ENCODE measurements at regions not wholly inside any gene's neighbourhood (a gene's known extent, or its start where the extent isn't known, plus 50 kb on each side); places are given as distances from the start of the nearest gene placed in this dataset.
"Not testable (repeated sequence)": the region's sequence is repeated elsewhere in the genome, so short reads cannot be mapped to it uniquely, and the experiment has no call there.

DNA sequence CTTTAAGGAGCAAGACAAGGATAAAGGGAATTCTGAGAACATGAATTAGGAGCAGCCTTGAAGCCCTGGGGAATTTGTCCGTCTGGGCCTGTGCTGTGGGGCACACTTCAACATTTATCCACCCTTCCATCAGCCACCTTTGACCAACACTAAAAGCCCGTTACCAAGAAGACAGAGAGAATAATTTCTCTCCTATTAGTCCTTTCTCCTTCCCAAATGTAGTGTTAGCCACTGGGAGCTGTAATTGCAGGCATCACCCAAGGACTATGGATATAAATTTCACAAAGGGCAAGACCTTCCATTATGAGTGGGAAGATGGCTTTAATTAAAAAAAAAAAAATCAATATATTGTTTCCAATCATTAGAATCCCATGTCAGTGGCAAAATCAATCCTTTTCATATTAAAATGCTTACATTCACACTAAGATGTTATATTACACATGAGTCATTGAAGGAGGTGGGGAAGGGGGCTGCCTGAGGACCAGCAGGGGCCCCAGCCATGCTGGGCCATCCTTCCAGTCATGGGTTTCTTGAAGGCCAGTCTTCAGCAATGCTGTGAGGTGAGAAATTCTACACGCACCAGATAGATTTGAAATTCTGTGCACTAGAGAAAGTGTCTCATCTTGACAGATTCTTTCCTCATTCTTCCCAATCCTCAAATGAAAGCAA lies 292.5 kb upstream of the NRP1 start:
- DNase-seq: no peak

DNA sequence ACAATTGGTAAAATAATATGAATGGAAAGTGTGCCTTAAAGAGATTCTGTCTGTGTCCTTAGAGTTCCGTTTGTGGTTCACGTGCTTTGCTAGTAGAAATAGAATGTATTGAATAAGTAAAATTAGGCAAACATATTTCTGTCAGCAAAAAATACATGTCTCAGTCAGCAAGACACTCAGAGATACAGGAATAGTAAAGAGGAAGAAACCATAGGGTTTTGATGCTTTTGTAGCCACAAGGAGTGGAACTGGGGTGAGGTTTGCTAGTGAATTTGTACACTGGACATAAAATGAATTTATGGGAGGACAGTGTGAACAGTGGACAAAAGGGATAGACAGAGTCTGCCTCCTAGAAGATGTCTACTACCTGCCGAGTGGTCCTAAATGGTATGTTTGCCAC lies 289.2 kb upstream of the NRP1 start:
- no peak for DNase-seq

DNA sequence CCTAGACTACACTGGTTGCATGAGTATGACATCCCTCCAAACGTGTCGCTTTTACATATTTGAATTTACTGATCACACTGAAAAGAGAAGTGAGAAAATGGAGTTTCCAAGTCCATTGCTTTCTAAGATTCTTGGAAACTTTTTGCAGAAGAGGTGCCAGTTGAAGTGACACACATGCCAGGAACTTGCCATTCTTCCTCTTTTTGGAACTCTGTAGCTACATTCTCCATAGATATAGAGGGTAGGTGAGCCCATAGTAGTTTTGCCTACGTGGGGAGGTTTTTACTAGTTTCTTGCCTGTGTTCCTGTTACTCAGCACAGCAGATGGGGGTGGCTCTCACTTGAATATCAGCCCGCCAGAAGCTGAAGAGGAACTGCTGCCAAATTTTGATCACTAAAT lies 286.6 kb upstream of the NRP1 start:
- DNase-seq: peak in 21 of 58 donors; percentile 1 to 70 (median 11)

DNA sequence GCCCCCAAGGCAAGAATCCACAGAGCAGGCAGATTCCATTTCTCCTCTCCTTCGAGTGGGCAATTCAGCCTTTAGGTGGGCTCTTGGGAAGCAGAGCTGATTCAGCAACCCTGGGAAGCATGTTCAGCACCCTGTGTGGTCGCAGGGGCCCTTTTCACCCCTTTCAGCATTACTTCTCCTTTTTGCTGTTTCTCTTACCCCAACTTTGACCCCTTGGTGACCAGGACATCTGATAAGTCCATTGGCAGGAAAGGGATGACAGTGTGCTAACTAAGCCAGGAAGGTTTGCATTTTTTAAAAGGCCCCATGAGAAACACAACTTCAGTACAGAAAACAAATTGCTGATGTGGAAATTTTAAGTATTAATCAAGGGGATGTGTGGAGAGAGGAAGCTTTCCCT lies 283.7 kb upstream of the NRP1 start:
- no peak for DNase-seq

DNA sequence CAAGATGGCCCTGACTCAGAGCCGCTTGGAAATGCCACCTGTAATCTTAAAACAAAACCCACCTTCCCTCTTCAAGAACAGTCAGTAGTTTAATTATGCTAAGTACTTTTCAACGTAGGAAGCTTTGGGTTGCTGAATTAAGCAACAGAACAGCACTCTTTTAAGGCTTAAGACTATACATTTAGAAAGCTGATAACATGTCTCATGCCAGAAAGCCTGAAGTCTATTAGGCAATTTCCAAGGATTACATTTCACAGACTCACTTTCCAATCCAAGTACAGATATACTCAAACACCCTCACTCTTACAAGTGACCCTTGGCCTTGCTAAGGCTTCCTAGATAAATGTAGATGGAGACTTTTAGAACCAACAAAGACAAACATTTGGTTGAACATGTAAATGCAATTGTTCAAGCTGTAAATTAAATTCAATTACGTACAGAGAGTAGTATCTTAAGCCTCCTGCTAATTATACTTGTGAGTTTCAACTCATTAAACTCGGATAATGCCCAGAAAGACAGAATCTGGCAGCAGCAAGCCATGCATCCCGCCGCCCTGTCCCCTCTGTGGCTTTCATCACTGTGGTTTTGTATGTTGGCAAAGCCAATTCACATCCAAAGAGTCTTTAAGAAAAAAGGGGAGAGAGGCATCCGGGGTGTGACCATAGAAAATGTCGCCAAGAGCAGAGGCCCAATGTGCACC lies 283.1 kb upstream of the NRP1 start:
- no peak for DNase-seq

DNA sequence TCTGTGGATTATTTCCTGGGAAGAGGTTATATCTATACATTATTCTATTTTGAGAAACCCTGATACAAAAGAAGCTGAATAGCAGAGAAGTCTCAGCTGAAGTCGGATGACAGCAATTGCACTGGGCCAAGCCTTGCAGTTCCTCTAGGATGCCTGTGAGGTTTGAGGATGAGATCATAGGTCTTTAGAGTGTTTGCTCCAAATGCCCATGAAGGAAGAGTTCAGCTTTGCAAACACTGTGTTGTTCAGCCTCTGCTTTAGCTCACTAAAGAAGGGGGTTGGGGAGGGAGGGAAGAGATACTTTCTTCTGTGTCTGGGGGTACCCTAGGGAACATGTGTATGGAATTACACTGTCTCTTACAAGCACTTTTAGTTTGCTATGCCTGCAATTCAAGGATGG lies 282.5 kb upstream of the NRP1 start:
- no peak for DNase-seq

DNA sequence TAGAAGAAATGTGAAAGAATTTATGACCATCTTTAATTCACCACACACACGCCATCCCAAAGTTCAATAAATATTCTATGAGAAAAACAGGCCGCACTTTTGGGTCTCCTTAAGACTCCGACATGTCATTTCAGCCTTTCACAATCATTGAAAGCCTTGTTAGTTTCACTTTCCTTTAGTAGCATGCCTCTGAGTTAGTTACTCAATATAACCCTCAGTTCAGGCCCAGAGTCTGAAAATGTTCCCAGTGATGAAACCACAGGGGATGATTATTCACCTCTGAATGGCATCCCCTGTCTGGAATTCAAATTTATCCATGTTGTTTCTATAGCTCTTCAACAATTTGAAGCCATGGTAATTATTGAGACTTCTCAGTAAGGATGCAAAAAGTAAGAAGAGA lies 278.1 kb upstream of the NRP1 start:
- no peak for DNase-seq

DNA sequence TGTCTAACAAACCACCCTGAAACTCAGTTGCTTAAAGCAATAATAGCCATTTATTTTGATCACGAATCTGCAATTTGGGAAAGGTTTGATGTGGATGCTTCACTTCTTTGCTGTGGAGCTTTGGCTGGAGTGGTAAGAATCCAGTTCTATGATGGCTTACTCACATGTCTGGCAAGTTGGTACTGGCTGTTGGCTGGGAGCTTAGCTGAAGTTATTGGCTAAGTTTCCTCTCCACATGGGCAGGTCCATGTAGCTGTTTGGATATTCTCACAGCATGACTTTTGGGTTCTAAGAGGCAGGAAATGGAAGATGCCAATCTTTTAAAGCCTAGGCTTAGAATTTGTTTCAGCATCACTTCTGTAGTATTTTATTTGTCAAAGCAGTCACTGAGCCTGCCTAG lies 277.6 kb upstream of the NRP1 start:
- DNase-seq: no peak

DNA sequence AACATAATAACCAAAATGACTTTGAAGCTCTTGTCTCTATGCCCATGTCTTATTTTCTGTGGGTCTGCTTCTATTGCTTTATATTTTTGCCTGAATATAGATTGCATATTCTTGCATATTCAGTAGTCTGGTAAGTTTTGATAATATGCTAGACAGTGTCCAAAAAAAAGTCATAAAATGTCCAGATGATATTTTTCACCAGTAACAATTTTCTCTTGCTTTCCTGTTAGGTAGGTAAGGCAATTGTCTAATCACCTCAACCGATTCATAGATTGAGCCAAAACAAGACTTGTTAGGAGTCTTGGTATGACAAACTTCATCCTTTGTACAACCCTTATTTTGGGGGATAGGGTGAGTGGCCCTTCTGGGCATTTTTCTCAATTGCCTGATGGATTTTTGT lies 277.0 kb upstream of the NRP1 start:
- DNase-seq: no peak

DNA sequence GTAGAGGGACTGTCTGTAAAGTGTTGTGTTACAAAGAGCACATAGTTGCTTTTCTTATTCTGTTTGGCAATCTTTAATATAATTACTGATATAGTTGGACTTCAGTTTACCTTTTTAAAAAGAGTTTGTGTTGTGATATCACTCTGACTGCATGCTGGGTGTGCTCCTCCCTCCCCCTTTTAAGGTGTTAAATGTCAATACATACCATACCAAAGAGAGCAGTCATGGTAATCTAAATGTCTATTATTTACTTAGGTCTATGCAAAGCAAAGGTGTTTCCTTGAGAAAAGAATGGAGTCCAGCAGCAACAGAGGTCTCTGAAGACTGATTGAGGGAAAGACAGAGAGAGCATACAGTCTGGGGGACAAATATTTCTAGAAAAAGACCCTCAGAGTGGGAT lies 275.1 kb upstream of the NRP1 start:
- DNase-seq: no peak

DNA sequence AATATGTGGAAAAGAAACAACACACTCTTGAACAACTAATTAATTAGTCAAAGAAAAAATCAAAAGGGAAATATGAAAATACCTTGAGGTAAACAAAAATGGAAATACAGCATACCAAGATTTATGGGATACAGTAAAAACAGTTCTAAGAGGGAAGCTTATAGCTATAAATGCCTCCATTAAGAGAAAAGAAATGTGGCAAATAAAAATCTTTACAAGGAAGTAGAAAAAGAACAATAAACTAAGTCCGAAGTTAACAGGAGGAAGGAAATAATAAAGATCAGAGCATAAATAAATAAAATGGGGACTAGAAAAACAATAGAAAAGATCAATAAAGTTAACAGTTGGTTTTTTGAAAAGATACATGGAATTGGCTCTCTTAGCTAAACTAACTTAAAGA lies 267.8 kb upstream of the NRP1 start:
- no peak for DNase-seq

DNA sequence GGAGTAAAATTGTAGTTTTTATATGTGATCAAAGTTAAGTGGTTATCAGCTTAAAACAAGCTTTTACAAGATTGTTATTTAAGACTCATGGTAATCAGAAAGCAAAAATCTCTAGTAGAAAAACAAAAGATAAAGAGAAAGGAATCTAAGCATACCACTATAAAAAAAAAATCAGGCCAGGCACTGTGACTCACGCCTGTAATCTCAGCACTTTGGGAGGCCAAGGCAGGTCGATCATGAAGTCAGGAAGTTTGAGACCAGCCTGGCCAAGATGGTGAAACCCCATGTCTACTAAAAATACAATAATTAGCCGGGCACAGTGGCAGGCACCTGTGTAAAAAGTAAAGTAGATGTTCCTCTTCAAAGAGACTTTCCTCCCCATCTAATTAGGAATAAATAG lies 265.9 kb upstream of the NRP1 start:
- no peak for DNase-seq

DNA sequence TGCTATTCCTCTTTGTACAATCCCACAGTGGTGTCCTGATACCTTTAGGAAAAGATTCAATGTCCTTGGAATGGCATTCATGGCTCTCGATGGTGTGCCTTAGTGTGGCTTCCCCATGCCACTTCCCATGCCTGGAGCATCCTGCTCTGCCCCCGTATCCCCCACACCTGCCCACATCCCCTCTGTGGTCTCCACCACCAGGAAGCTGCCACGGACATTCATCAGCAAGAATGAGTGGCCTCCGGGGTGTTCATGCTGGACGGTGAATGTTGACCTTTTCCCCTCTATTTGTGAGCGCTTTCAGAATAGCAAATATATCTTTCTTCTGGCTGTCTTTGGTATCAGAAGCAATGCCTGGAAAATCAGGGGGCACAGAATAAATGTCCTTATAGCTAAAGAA lies 262.0 kb upstream of the NRP1 start:
- DNase-seq: no peak

DNA sequence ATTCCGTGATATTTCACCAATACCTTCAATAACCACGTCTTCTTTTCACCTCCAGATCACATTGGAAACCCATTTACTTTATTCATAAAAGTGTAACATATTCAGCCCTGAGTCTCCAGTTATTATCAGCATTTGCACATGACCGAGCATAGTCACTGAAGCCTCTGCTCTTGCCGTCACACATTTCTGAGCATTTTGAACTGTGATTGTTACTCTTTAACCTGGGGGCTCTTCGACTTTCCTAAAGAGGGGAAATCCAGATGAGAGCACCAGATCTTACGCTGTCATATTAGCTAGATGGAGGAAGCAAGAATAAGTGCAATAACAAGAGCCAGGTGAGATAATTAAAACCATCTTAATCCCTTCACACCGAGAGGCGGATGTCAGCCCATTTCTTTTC lies 260.0 kb upstream of the NRP1 start:
- DNase-seq: no peak

DNA sequence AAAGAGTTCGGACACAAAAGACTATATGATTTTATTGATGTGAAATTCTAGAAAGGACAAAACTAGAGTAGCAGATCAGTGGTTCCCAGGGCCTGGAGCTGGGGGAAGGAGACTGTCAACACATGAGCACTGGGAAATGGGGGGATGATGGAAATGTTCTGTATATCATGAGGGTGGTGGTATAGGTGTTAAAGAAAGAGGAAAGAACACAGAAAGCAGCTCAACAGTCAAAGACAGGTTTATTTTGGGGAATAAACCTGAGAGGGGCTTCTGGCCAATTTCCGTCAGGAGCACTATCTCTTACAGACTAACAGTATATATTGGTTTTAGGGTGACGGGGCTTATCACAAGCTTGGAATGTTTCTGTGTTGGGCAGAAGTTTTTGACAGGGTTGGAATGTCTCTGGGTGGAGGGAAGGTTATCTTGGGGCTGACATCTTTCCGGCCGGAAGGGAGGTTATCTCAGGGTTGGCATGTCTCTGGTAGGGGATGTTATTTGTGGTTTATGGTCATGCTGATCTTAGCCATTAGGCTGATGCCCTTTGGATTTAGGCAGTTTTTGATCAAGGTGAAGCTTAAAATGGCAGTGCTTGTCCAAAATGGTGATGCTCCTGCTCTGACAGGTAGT lies 254.6 kb upstream of the NRP1 start:
- DNase-seq: no peak

DNA sequence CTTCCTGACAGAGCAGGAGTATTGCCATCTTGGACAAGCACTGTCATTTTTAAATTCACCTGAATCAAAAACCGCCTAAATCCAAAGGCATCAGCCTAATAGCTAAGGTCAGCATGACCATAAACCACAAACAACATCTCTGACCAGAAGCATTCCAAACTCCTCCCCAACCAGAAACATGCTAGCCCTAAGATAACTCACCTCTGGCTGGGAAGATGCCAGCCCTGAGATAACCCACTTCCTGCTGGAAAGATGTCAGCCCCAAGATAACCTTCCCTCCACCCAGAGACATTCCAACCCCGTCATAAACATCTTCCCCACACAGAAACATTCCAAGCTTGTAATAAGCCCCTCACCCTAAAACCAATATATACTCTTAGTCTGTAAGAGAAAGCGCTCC lies 250.1 kb upstream of the NRP1 start:
- DNase-seq: not testable (repeated sequence)

DNA sequence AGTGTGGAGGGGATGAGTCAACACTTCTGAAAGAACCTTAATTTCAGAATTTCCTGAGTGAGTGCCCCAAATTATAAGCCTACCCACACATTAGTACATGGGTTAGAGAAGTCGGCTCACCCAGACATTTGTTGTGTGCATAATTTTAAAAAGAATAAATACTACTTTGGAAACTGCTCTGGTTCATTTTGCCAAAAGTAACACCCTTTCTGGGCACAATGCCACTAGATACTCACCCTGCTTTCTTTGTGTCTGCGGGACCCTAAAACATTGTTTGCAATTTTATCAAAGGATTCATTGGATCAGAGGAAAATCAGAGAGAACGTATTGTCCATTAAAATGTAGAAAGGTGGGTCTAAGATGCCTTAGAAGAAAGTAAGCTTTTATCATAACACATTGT lies 245.5 kb upstream of the NRP1 start:
- no peak for DNase-seq

DNA sequence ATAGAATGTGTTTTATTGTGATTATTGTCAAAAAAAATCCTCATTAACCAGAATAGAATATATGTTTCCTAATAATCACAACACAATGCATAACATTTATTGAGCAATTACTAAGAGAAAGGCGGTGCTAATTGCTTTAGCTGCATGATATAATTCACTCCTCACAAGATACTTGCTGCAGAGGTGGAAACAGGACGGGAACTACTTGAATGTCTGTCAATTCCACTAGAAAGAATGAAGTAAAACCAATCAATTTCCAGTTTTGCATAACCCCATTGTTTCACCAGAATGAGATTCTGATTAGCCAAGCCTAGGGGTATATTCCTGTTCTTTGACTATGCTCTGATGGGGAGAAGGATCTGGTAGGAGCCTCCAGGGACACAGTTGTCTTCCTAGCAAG lies 239.1 kb upstream of the NRP1 start:
- no peak for DNase-seq

DNA sequence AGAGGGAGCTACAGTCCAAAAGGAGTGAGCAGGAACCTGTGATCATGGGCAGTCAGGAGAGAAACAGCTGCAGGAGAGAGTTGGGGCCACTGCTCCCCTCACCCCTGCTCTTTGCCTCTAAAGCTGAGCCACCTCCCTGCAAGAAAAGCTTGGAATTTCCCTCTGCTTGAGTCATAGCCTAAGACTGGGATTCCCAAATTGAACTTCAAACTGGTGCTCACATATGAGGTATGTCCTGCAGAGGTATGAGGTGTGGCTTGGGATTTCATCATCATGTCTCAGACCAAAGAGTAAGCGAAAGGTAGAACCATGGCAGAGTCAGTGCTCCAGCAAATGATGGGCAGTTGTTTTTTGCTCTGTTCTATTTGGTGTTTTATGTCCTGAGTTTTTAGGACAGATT lies 237.1 kb upstream of the NRP1 start:
- no peak for DNase-seq

DNA sequence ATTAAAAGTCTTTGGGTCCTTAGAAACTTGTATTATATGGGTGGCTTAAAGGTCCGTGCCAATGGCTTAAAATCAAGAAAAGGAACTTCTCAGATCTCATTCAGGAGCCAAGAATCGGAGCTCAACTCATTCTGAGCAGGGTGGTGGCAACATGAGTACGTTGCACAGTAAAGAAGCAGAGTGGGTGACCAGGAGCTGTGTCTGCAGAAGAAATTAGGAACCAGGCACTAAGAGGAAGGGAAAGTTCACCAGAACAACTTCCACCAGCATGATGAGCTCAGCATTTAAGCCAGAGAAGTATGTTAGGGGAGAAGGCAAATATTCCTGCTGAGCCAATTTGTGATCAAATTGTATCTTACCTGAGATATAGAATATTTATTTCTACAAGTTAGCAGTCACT lies 236.0 kb upstream of the NRP1 start:
- DNase-seq: peak in 16 of 58 donors; percentile 2 to 67 (median 14)

DNA sequence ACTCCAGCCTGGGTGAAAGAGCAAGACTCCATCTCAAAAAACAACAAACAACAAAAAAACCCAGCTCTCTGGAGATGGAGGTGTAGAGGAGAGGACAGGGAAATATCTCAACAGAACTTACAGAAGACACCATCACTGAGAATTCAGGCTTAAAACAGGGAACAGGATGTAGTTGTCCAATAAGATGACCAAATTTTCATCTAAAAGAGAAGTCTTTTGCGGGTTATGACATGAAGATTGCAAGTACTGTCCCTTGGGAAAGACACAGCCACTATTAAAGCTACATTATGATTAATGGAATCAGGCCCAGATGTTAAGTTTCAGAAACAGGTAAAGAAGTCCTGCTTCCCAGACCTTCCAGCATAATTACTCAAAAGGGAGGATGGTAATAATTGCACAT lies 235.2 kb upstream of the NRP1 start:
- no peak for DNase-seq

DNA sequence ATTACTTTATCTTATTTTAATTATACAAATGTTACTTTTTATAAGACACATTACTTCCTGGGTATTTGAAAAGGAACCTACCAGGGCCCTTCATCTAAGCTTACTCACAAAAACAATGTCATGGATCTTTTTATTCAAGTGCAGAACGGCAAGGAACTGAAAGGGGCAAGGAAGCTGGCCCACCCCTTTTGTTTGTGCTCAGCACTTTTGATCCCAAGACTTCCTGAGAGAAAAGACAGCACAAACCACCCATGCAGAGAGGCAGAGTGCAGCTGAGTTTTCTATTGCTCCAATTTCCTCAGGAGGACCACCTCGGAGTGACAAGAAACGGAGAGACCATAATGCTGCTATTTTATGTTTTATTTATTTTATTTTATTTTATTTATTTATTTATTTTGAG lies 232.0 kb upstream of the NRP1 start:
- DNase-seq: peak in 5 of 58 donors; percentile 8 to 44 (median 25)

DNA sequence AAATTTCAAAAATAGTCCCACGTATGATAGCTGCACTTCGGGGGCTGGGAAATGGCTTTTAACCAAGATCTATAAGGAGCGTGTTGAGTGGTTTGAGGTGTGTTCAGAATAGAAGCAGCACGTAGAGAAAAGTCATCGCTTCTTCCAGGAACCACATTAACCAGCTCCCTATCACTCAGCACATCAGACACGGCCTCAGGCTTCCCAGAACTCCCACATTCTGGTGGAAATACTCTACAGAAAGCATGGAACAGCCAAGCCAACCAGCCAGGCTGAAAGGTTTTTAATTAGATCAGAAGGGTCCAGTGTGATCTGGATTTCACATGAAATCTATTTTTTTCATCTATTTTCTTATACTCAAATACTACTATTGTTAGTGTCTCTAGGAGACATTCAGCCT lies 231.5 kb upstream of the NRP1 start:
- DNase-seq: no peak

Data from anterior cingulate cortex (tissue), 58 donors.